Stomach (tissue), 8 donors: ENCODE measurements at regions not wholly inside any gene's neighbourhood (a gene's known extent, or its start where the extent isn't known, plus 50 kb on each side); places are given as distances from the start of the nearest gene placed in this dataset.
A peak's percentile ranks its signal among the peaks of the same experiment; 100 is the strongest.

Experiments
- DNase-seq, 2 donors: peaks; one replicate each; pipeline versions ENCODE4 v3.0.0 to v3.0.0-alpha.2; 2013 to 2019
- H3K27ac ChIP-seq, 5 donors: fragments of 200-600 bp in 4 of 5; sonication (generic) in 4 of 5; one replicate each; pipeline ENCODE4 v1.5.1; 2013 to 2019; ENCODE audit warnings: mild to moderate bottlenecking in 1 of 5, moderate library complexity in 1 of 5
- H3K27me3 ChIP-seq, 3 donors: fragments of 200-600 bp; sonication (generic); one replicate each; pipeline ENCODE4 v1.5.1; 2017 to 2019; ENCODE audit warnings: mixed run types in 1 of 3
- H3K36me3 ChIP-seq, 4 donors: fragments of 200-600 bp; sonication (generic); 1 replicate in 3 of 4; 2 replicates in 1 of 4; pipeline ENCODE4 v1.5.1; 2016 to 2019
- H3K4me1 ChIP-seq, 4 donors: fragments of 200-600 bp; sonication (generic); one replicate each; pipeline ENCODE4 v1.5.1; 2016 to 2019
- H3K4me3 ChIP-seq, 4 donors: fragments of 200-600 bp; sonication (generic) in 3 of 4; one replicate each; pipeline ENCODE4 v1.5.1; 2016 to 2019; ENCODE audit warnings: mild to moderate bottlenecking in 1 of 4
- H3K9me3 ChIP-seq, 4 donors: fragments of 200-600 bp; sonication (generic); one replicate each; pipeline ENCODE4 v1.5.1; 2016 to 2019
- CTCF ChIP-seq, 7 experiments: fragments of 450-650 bp in 4 of 7; fragments of 200-600 bp in 3 of 7; sonication (generic) in 3 of 7; IDR thresholded peaks; one replicate each; pipeline ENCODE4 v1.5.1; 2016 to 2019; ENCODE audit warnings: antibody characterized with exemption in 7 of 7, control low read depth in 2 of 7, mild to moderate bottlenecking in 1 of 7
- EP300 ChIP-seq: sonication (generic); formaldehyde crosslinking; IDR thresholded peaks from one replicate; pipeline ENCODE4 v1.6.1; 2017; ENCODE audit warnings: antibody characterized with exemption
- POLR2A ChIP-seq, 4 donors: fragments of 450-650 bp; IDR thresholded peaks; one replicate each; pipeline ENCODE4 v1.6.1; 2016; ENCODE audit warnings: antibody characterized with exemption in 4 of 4, control low read depth in 2 of 4, mild to moderate bottlenecking in 1 of 4, moderate library complexity in 1 of 4
- POLR2AphosphoS5 ChIP-seq, 3 donors: sonication (generic); formaldehyde crosslinking; IDR thresholded peaks; one replicate each; pipeline ENCODE4 v1.6.1; 2016; ENCODE audit warnings: antibody characterized with exemption in 3 of 3
- WGBS, 5 donors: extraction: QIAGEN DNeasy Blood & Tissue Kit in 3 of 5; methylation state at CpG; one replicate each; pipeline versions ENCODE4 v1.1.5 to v1.1.7; 2013 to 2018; 5-methylcytosine and 5-hydroxymethylcytosine counted together
- intact Hi-C: fragments of 100-400 bp; cut with DNase I; formaldehyde crosslinking; loops from one replicate; pipeline ENCODE4 v1.15.1; 2023; ENCODE audit warnings: low total_unique reads
- donor health status: healthy with polysubstance abuse.
- donor health status: Bipolar disorder and iron deficiency.
- donor health status: healthy.

DNA sequence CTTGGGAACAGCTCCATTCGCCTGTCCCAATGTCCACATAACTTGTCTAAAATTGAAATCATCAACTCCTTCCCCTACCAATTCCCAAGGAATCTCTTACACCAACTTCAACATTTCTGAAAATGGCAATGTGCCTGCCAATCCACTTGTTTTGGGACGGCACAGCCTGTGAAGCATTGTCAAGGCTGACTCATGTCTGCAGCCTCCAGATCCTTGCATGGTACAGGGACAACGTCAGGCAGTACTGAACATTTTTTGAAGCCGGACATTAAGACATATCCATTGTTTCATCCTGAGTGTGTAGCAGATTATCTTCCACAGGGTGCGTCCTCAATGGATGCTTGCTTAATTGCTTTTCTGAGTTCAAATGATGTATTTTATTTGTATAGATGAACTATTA lies 794.1 kb downstream of the BCL11B start:
- WGBS, 5 donors: 84 to 87% (median 85%) methylated on average over 5 of the region's 5 CpGs
- no peak for DNase-seq
- Histone ChIP-seq H3K4me1 (no peaks in the 10 kb centered on the region), H3K9me3 (peaks cover 0 to 7% (median 0%) of the 10 kb centered on the region in 4 donors), H3K36me3 (no peaks in the 10 kb centered on the region), H3K27me3 (peaks cover 0 to 4% (median 0%) of the 10 kb centered on the region in 3 donors), H3K27ac (no peak overlapping the region), H3K4me3 (no peak overlapping the region)
- intact Hi-C loops: no loop called here
- TF ChIP-seq POLR2AphosphoS5 (IDR thresholded peaks at IDR 0.05) (no peak), EP300 (no peak), CTCF (IDR thresholded peaks at IDR 0.05) (no peak), POLR2A (IDR thresholded peaks at IDR 0.05) (no peak)

GRCh38 chr14:98489115-98489514 lies 782.9 kb downstream of the BCL11B start:
- no peaks in the 10 kb centered on the region for H3K36me3 ChIP-seq
- DNase-seq: no peak
- TF ChIP-seq CTCF (IDR thresholded peaks at IDR 0.05) (no peak), POLR2A (IDR thresholded peaks at IDR 0.05) (no peak)
- H3K27me3 ChIP-seq: no peaks in the 10 kb centered on the region
- intact Hi-C loops: no loop called here
- no peaks in the 10 kb centered on the region for H3K4me1 ChIP-seq
- H3K27ac ChIP-seq: no peak overlapping the region
- 76 to 78% (median 77%) methylated on average over 4 of the region's 4 CpGs for WGBS, 5 donors
- no peak overlapping the region for H3K4me3 ChIP-seq
- peaks cover 0 to 18% (median 8%) of the 10 kb centered on the region in 4 donors for H3K9me3 ChIP-seq

GRCh38 chr14:98494582-98494981 lies 777.4 kb downstream of the BCL11B start:
- 80 to 86% (median 85%) methylated on average over 5 of the region's 5 CpGs for WGBS, 5 donors
- no peaks in the 10 kb centered on the region for H3K36me3 ChIP-seq
- TF ChIP-seq POLR2AphosphoS5 (IDR thresholded peaks at IDR 0.05): no peak
- no peak for TF ChIP-seq CTCF (IDR thresholded peaks at IDR 0.05)
- TF ChIP-seq EP300: no peak
- TF ChIP-seq POLR2A (IDR thresholded peaks at IDR 0.05): no peak
- no peaks in the 10 kb centered on the region for H3K9me3 ChIP-seq
- H3K4me1 ChIP-seq: no peaks in the 10 kb centered on the region
- intact Hi-C loops: no loop called here
- no peak for DNase-seq
- no peak overlapping the region for H3K27ac ChIP-seq
- no peaks in the 10 kb centered on the region for H3K27me3 ChIP-seq
- no peak overlapping the region for H3K4me3 ChIP-seq

DNA sequence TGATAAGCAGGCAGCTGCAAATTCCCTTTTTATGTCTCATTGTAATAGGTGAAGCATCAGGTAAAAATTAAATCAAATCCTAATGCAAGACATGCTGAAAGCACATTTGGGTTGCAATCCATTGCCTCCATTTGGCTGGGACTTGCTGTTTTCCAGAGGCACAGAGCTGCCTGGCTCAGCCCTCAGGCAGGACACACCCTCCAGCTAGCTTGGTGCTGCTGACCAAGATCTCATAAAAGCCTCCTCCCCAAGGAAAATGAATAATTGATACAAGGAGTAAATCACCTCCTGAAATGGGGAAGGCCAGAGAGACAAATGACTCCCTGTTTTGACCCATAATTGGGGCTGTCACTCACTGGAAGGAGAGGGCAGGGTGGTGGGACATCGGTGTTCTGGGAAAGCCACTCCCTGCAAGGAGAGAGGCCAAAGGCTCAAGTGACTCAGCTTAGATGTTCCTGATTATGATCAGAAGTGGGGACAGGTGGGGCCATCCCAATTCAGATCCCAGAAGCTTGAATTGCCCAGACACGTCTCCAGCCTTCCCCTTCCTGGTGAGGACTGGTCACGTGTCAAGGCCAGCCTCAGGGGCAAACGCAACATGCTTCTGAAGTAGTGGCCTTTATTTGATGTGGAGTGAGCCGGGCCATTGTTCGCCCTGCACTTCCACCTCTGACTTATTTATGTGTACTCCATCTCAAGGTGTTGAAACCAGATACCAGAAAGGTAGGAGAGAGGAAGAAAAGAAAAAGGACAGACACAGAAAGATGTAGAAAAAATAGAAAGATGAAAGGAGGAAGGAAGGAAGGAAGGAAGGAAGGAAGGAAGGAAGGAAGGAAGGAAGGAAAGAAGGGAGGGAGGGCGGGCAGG lies 773.7 kb downstream of the BCL11B start:
- no peak for DNase-seq
- Histone ChIP-seq H3K36me3 (no peaks in the 10 kb centered on the region), H3K9me3 (no peaks in the 10 kb centered on the region), H3K27me3 (no peaks in the 10 kb centered on the region), H3K4me1 (no peaks in the 10 kb centered on the region), H3K4me3 (no peak overlapping the region), H3K27ac (no peak overlapping the region)
- intact Hi-C loops: no loop called here
- 47 to 67% (median 61%) methylated on average over 7 of the region's 7 CpGs for WGBS, 5 donors
- TF ChIP-seq POLR2A (IDR thresholded peaks at IDR 0.05): no peak

DNA sequence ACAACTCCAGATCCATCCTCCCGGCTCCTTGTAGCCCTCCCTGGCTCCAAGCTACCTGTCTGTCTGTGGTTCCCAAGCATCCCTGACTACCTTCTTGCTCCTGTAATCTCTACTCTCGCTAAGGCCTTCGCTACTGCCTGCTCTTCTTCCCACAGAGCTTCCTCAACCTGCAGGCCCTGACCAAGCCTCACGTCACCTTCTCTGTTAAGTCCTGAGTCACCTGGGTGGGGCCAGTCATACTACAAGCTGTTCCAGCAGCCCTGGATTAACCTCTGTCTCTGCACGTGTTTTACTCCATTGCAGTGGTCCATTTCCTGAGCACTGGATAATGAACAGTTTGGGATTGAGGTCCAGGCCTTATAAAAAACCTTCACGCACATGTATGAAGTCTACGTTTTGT lies 770.7 kb downstream of the BCL11B start:
- 77 to 84% (median 80%) methylated on average over 7 of the region's 7 CpGs for WGBS, 5 donors
- peak in 1 of 2 donors; percentile 2 for DNase-seq
- no peak for TF ChIP-seq POLR2A (IDR thresholded peaks at IDR 0.05)
- TF ChIP-seq CTCF (IDR thresholded peaks at IDR 0.05): no peak
- TF ChIP-seq POLR2AphosphoS5 (IDR thresholded peaks at IDR 0.05): no peak
- TF ChIP-seq EP300: no peak
- H3K36me3 ChIP-seq: no peaks in the 10 kb centered on the region
- no peaks in the 10 kb centered on the region for H3K4me1 ChIP-seq
- intact Hi-C loops: no loop called here
- H3K27ac ChIP-seq: no peak overlapping the region
- H3K9me3 ChIP-seq: peaks cover 0 to 5% (median 0%) of the 10 kb centered on the region in 4 donors
- H3K4me3 ChIP-seq: no peak overlapping the region
- H3K27me3 ChIP-seq: peaks cover 0 to 4% (median 0%) of the 10 kb centered on the region in 3 donors
